HepG2 (cell line): ENCODE measurements at regions not wholly inside any gene's neighbourhood (a gene's known extent, or its start where the extent isn't known, plus 50 kb on each side); places are given as distances from the start of the nearest gene placed in this dataset.

Experiments used
- ATAC-seq: fragments of 200-7000 bp; cut with Tn5 transposase; 3 replicates; pipeline ENCODE4 v1.9.1; 2020; ENCODE audit warnings: mild to moderate bottlenecking, moderate library complexity
- BruUV-seq: library from RNA; stranded (reverse); fragments of 400-500 nt; replicated peaks from 2 replicates; lab custom pipeline; 2021; lab: Mats Ljungman, UMichigan
- CTCF ChIA-PET: fragments of 300-600 bp; formaldehyde crosslinking; extraction: SDS; loops from one replicate; lab custom pipeline; 2021; ENCODE audit warnings: low total read pairs, inconsistent platforms, low intra/inter-chr PET ratio; lab: Yijun Ruan, JAX
- POLR2A ChIA-PET: fragments of 350-600 bp; sonication (Branson Sonifier 250); formaldehyde crosslinking; loops from one replicate; lab custom pipeline; 2020; ENCODE audit warnings: antibody characterized with exemption, inconsistent platforms; lab: Yijun Ruan, JAX
- DNase-seq: peaks from one replicate; pipeline ENCODE4 v3.0.0-alpha.2; 2015; ENCODE audit warnings: low spot score
- FAIRE-seq: peaks from 3 replicates; lab custom pipeline; 2011; peaks lifted over from hg19 to GRCh38; lab: Jason Lieb, UNC
- H2AFZ ChIP-seq: one replicate; pipeline ENCODE4 v1.6.1; 2011; ENCODE audit warnings: low read length, inconsistent platforms
- H3K27ac ChIP-seq: fragments of 300-600 bp; 3 replicates; pipeline ENCODE4 v1.8.0; 2011; ENCODE audit warnings: mixed run types, mild to moderate bottlenecking, mixed read lengths, low read length, inconsistent platforms; ENCODE audit not compliant: insufficient read depth; ENCODE audit errors: extremely low read length
- H3K27me3 ChIP-seq, 2 experiments: fragments of 200-600 bp in 1 of 2; 2 replicates in 1 of 2; 3 replicates in 1 of 2; pipeline versions ENCODE4 v1.6.0 to v1.8.0; 2011; ENCODE audit warnings: low read length in 2 of 2, mild to moderate bottlenecking in 2 of 2, moderate library complexity in 2 of 2, inconsistent platforms in 1 of 2; ENCODE audit not compliant: insufficient read depth in 2 of 2, control insufficient read depth in 1 of 2
- H3K36me3 ChIP-seq, 2 experiments: fragments of 200-600 bp in 1 of 2; replicated peaks in 1 of 2; 2 replicates in 1 of 2; 3 replicates in 1 of 2; pipeline versions ENCODE4 v1.5.1 to v1.8.0; 2011; ENCODE audit warnings: low read length in 2 of 2, inconsistent platforms in 1 of 2; ENCODE audit not compliant: insufficient read depth in 2 of 2, control insufficient read depth in 1 of 2
- H3K4me1 ChIP-seq: 2 replicates; pipeline ENCODE4 v1.5.1; 2012; ENCODE audit warnings: low read length, inconsistent platforms; ENCODE audit not compliant: insufficient read depth
- H3K4me2 ChIP-seq: 2 replicates; pipeline ENCODE4 v1.6.0; 2011; ENCODE audit warnings: low read depth, low read length, inconsistent platforms
- H3K4me3 ChIP-seq, 3 experiments: fragments of 200-600 bp in 1 of 3; sonication (generic), shearing (Covaris generic) in 1 of 3; replicated peaks in 1 of 3; 2 replicates each; pipeline ENCODE4 v1.5.1; 2011 to 2016; ENCODE audit warnings: low read length in 3 of 3, inconsistent platforms in 2 of 3, low read depth in 2 of 3, mild to moderate bottlenecking in 2 of 3, control low read depth in 1 of 3, mixed read lengths in 1 of 3; ENCODE audit not compliant: insufficient read depth in 1 of 3
- H3K79me2 ChIP-seq: one replicate; pipeline ENCODE4 v1.6.1; 2011; ENCODE audit warnings: low read length, inconsistent platforms; ENCODE audit not compliant: insufficient read depth
- H3K9ac ChIP-seq: 2 replicates; pipeline ENCODE4 v1.6.0; 2011; ENCODE audit warnings: mild to moderate bottlenecking, low read depth, low read length, inconsistent platforms; ENCODE audit not compliant: insufficient read depth
- H3K9me3 ChIP-seq: 2 replicates; pipeline ENCODE4 v1.5.1; 2012; ENCODE audit warnings: mild to moderate bottlenecking, low read length
- H4K20me1 ChIP-seq: 2 replicates; pipeline ENCODE4 v1.6.0; 2011; ENCODE audit warnings: inconsistent platforms, mild to moderate bottlenecking, low read length, moderate library complexity; ENCODE audit not compliant: insufficient read depth
- AHR ChIP-seq: IDR thresholded peaks from 2 replicates; pipeline ENCODE4 v1.6.1; 2018; ENCODE audit warnings: missing genetic modification reagents, missing compliant biosample characterization
- CBFB ChIP-seq: sonication (generic); formaldehyde crosslinking; IDR thresholded peaks from 2 replicates; pipeline ENCODE4 v1.4.0; 2020; ENCODE audit warnings: missing genetic modification reagents
- HCFC1 ChIP-seq: fragments of 150-350 bp; IDR thresholded peaks from 2 replicates; pipeline ENCODE4 v1.6.1; 2014; ENCODE audit warnings: low read depth, low read length
- MTA1 ChIP-seq: sonication (generic); formaldehyde crosslinking; IDR thresholded peaks from 2 replicates; pipeline ENCODE4 v1.4.0; 2020; ENCODE audit warnings: missing genetic modification reagents, mild to moderate bottlenecking, borderline replicate concordance
- PAX8 ChIP-seq: sonication (generic); formaldehyde crosslinking; IDR thresholded peaks from 2 replicates; pipeline ENCODE4 v1.8.0; 2022; ENCODE audit warnings: mild to moderate bottlenecking, missing genetic modification reagents, borderline replicate concordance
- PHF20 ChIP-seq: sonication (generic); formaldehyde crosslinking; IDR thresholded peaks from 2 replicates; pipeline ENCODE4 v1.5.0; 2020; ENCODE audit warnings: mild to moderate bottlenecking, missing genetic modification reagents
- PRPF4 ChIP-seq: fragments of 200-400 bp; formaldehyde crosslinking; IDR thresholded peaks from 2 replicates; pipeline ENCODE4 v1.6.1; 2016; ENCODE audit warnings: low read length, low read depth; ENCODE audit not compliant: poor library complexity, severe bottlenecking
- RARG ChIP-seq: sonication (generic); formaldehyde crosslinking; IDR thresholded peaks from 2 replicates; pipeline ENCODE4 v1.4.0; 2020; ENCODE audit warnings: low read depth, mild to moderate bottlenecking, missing genetic modification reagents
- SP1 ChIP-seq, 2 experiments: fragments of 450-650 bp in 1 of 2; sonication (generic) in 1 of 2; formaldehyde crosslinking in 1 of 2; IDR thresholded peaks; 2 replicates each; pipeline versions ENCODE4 v1.4.0 to v1.6.1; 2016 to 2020; ENCODE audit warnings: missing genetic modification reagents in 1 of 2
- WIZ ChIP-seq: sonication (generic); formaldehyde crosslinking; IDR thresholded peaks from 2 replicates; pipeline ENCODE4 v1.5.1; 2020; ENCODE audit warnings: mild to moderate bottlenecking, missing genetic modification reagents
- WGBS: methylation state at CpG from one replicate; pipeline ENCODE4 v1.1.6; 2017; ENCODE audit warnings: low lambda C conversion rate; 5-methylcytosine and 5-hydroxymethylcytosine counted together
- in situ Hi-C: cut with HindIII; loops from 2 replicates; pipeline ENCODE4 v1.10.0; 2017; ENCODE audit warnings: low pct_unique_long_range_greater_than_20kb; ENCODE audit not compliant: extremely low pct_ligation_motif_present
- intact Hi-C: fragments of 100-400 bp; cut with micrococcal nuclease; formaldehyde crosslinking; loops from one replicate; pipeline ENCODE4 v1.10.0; 2022; ENCODE audit not compliant: unreplicated experiment
- TF ChIP-seq, protein P1 (sequence below): sonication (generic); formaldehyde crosslinking; IDR thresholded peaks from 2 replicates; pipeline ENCODE4 v1.8.0; 2022; ENCODE audit warnings: mild to moderate bottlenecking, missing genetic modification reagents; ENCODE audit not compliant: insufficient replicate concordance
- TF ChIP-seq, protein P2 (sequence below): IDR thresholded peaks from 2 replicates; pipeline ENCODE4 v1.6.1; 2012; ENCODE audit warnings: inconsistent platforms
- TF ChIP-seq, protein P3 (sequence below): sonication (generic); formaldehyde crosslinking; IDR thresholded peaks from 2 replicates; pipeline ENCODE4 v1.5.0; 2020; ENCODE audit warnings: mild to moderate bottlenecking, low read depth, missing genetic modification reagents, borderline replicate concordance

DNA sequence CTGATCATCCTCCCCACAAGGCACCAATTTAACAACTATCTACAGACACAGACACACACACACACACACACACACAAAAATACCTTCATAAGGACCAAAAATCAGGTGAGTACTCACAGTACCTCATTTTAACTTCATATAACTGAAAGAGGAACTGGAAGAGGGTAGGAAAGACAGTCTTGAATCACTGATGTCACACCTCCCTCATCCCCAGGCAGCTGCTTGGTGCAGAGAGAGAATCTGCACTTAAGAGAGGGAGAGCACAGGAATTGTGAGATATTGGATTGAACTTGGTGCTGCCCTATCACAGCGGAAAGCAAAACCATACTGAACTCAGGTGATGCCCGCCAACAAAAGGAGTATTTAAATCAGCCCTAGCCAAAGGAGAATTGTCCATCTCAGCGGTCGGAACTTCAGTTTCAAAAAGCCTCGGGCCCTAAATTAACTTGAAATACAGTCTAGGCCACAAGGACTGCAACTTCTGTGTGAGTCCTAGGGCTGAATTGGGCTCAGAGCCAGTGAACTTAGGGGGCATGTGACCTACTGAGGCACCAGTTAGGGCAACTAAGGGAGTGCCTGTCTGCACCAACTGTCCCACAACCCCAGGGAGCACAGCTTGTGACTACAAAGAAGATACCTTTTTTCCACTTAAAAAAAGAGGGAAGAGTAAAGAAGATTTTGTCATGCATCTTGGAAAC is 211.1 kb downstream of the LRATD1 start:
- no peak overlapping the region for H3K9ac ChIP-seq
- no peak for FAIRE-seq
- peaks cover 42% of the 10 kb centered on the region; the same call in 1 of the 2 replicates for H3K9me3 ChIP-seq
- H3K36me3 ChIP-seq = no peaks in the 10 kb centered on the region
- ATAC-seq = no peak
- intact Hi-C loops (no loop called here), in situ Hi-C loops (no loop called here)
- H3K27me3 ChIP-seq = no peaks in the 10 kb centered on the region
- no peak overlapping the region for H2AFZ ChIP-seq
- H3K27ac ChIP-seq = no peak overlapping the region
- H3K4me1 ChIP-seq = no peaks in the 10 kb centered on the region
- H3K79me2 ChIP-seq = no peaks in the 10 kb centered on the region
- DNase-seq = no peak
- CTCF ChIA-PET = no interaction called here
- no TSS peak for BruUV-seq
- WGBS = 34% methylated on average over 5 of the region's 5 CpGs
- H4K20me1 ChIP-seq = no peaks in the 10 kb centered on the region
- POLR2A ChIA-PET = no interaction called here
- H3K4me3 ChIP-seq = no peak overlapping the region
- TF ChIP-seq, protein P1, sequence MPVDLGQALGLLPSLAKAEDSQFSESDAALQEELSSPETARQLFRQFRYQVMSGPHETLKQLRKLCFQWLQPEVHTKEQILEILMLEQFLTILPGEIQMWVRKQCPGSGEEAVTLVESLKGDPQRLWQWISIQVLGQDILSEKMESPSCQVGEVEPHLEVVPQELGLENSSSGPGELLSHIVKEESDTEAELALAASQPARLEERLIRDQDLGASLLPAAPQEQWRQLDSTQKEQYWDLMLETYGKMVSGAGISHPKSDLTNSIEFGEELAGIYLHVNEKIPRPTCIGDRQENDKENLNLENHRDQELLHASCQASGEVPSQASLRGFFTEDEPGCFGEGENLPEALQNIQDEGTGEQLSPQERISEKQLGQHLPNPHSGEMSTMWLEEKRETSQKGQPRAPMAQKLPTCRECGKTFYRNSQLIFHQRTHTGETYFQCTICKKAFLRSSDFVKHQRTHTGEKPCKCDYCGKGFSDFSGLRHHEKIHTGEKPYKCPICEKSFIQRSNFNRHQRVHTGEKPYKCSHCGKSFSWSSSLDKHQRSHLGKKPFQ = no peak
- TF ChIP-seq RARG (CRISPR knock-in tag) (no peak), AHR (CRISPR knock-in tag) (no peak), HCFC1 (no peak), PAX8 (no peak), WIZ (no peak), MTA1 (CRISPR knock-in tag) (no peak), PRPF4 (no peak), CBFB (CRISPR knock-in tag) (no peak), SP1 (IDR thresholded peaks at IDR 0.05) (no peak), SP1 (CRISPR knock-in tag; IDR thresholded peaks at IDR 0.05) (no peak), PHF20 (CRISPR knock-in tag) (no peak)
- TF ChIP-seq, protein P2, sequence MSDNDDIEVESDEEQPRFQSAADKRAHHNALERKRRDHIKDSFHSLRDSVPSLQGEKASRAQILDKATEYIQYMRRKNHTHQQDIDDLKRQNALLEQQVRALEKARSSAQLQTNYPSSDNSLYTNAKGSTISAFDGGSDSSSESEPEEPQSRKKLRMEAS = no peak
- TF ChIP-seq, protein P3, sequence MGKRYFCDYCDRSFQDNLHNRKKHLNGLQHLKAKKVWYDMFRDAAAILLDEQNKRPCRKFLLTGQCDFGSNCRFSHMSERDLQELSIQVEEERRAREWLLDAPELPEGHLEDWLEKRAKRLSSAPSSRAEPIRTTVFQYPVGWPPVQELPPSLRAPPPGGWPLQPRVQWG (CRISPR knock-in tag) = no peak
- no peak overlapping the region for H3K4me2 ChIP-seq
